Endothelial cell of umbilical vein (primary cell): ENCODE measurements at regions not wholly inside any gene's neighbourhood (a gene's known extent, or its start where the extent isn't known, plus 50 kb on each side); places are given as distances from the start of the nearest gene placed in this dataset.

Source experiments
- BruUV-seq: library from RNA; stranded (reverse); fragments of 400-500 nt; replicated peaks from 2 replicates; lab custom pipeline; 2021; lab: Mats Ljungman, UMichigan
- CTCF ChIA-PET: fragments of 300-600, 350-600 bp; sonication (Branson Sonifier 250); formaldehyde crosslinking; loops from one replicate; lab custom pipeline; 2021; ENCODE audit warnings: antibody characterized with exemption, inconsistent platforms; lab: Charles Lee
- POLR2A ChIA-PET: fragments of 300-600, 350-600 bp; sonication (Branson Sonifier 250); formaldehyde crosslinking; loops from one replicate; lab custom pipeline; 2021; ENCODE audit warnings: antibody characterized with exemption, inconsistent platforms; lab: Charles Lee
- DNase-seq: peaks from one replicate; pipeline ENCODE4 v3.0.0-alpha.2; 2011; ENCODE audit warnings: low read depth, low spot score
- FAIRE-seq: peaks from 2 replicates; lab custom pipeline; 2011; peaks lifted over from hg19 to GRCh38; lab: Jason Lieb, UNC
- H2AFZ ChIP-seq: 2 replicates; pipeline ENCODE4 v1.6.0; 2012; ENCODE audit warnings: low read depth, low read length, control low read depth, inconsistent platforms
- H3K27ac ChIP-seq: 2 replicates; pipeline ENCODE4 v1.5.1; 2011; ENCODE audit warnings: low read depth, mild to moderate bottlenecking, control low read depth, low read length, moderate library complexity; ENCODE audit not compliant: insufficient read depth
- H3K27me3 ChIP-seq, 2 experiments: 2 replicates each; pipeline versions ENCODE4 v1.6.0 to v1.6.1; 2011; ENCODE audit warnings: low read length in 2 of 2, mixed read lengths in 1 of 2; ENCODE audit not compliant: control insufficient read depth in 2 of 2, insufficient read depth in 2 of 2
- H3K36me3 ChIP-seq, 2 experiments: 2 replicates in 1 of 2; 3 replicates in 1 of 2; pipeline ENCODE4 v1.5.1; 2011; ENCODE audit warnings: low read length in 2 of 2, mild to moderate bottlenecking in 1 of 2, moderate library complexity in 1 of 2; ENCODE audit not compliant: control insufficient read depth in 2 of 2, insufficient read depth in 2 of 2; ENCODE audit errors: extremely low read depth in 1 of 2
- H3K4me1 ChIP-seq: 3 replicates; pipeline ENCODE4 v1.5.1; 2011; ENCODE audit warnings: mild to moderate bottlenecking, low read length; ENCODE audit not compliant: control insufficient read depth, insufficient read depth; ENCODE audit errors: extremely low read depth
- H3K4me2 ChIP-seq: 2 replicates; pipeline ENCODE4 v1.6.1; 2011; ENCODE audit warnings: low read length, control low read depth, mixed read lengths; ENCODE audit not compliant: insufficient read depth
- H3K4me3 ChIP-seq, 3 experiments: fragments of 200-600 bp in 1 of 3; sonication (generic), shearing (Covaris generic) in 1 of 3; replicated peaks in 1 of 3; 2 replicates each; pipeline ENCODE4 v1.5.1; 2011 to 2016; ENCODE audit warnings: control low read depth in 3 of 3, low read length in 3 of 3, mild to moderate bottlenecking in 2 of 3, inconsistent platforms in 1 of 3, low read depth in 1 of 3, moderate library complexity in 1 of 3; ENCODE audit not compliant: insufficient read depth in 1 of 3
- H3K79me2 ChIP-seq: 2 replicates; pipeline ENCODE4 v1.6.0; 2012; ENCODE audit warnings: low read length, inconsistent platforms; ENCODE audit not compliant: control insufficient read depth, insufficient read depth
- H3K9ac ChIP-seq: replicated peaks from 2 replicates; pipeline ENCODE3; 2011; ENCODE audit warnings: low read length, control low read depth; ENCODE audit not compliant: insufficient read depth; ENCODE audit errors: extremely low read depth
- H3K9me1 ChIP-seq: replicated peaks from 3 replicates; pipeline ENCODE4 v1.6.0; 2011; ENCODE audit warnings: mild to moderate bottlenecking, low read length; ENCODE audit not compliant: control insufficient read depth, insufficient read depth; ENCODE audit errors: extremely low read depth
- H3K9me3 ChIP-seq: replicated peaks from 2 replicates; pipeline ENCODE4 v1.5.1; 2012; ENCODE audit warnings: low read length, inconsistent platforms; ENCODE audit not compliant: control insufficient read depth, insufficient read depth
- H4K20me1 ChIP-seq: replicated peaks from 2 replicates; pipeline ENCODE3; 2011; ENCODE audit warnings: mild to moderate bottlenecking, low read length; ENCODE audit not compliant: control insufficient read depth, insufficient read depth; ENCODE audit errors: extremely low read depth
- CTCF ChIP-seq, 2 donors: IDR thresholded peaks; 1 replicate in 1 of 2; 2 replicates in 1 of 2; pipeline ENCODE4 v1.5.1; 2011; ENCODE audit warnings: low read length in 2 of 2, mild to moderate bottlenecking in 2 of 2, moderate library complexity in 2 of 2, control low read depth in 1 of 2, inconsistent platforms in 1 of 2, low read depth in 1 of 2; ENCODE audit not compliant: insufficient read depth in 1 of 2; ENCODE audit errors: extremely low read depth in 1 of 2
- FOS ChIP-seq: IDR thresholded peaks from 2 replicates; pipeline ENCODE4 v1.6.1; 2011; ENCODE audit warnings: mild to moderate bottlenecking, low read length, moderate library complexity, borderline replicate concordance; ENCODE audit not compliant: insufficient read depth
- GATA2 ChIP-seq: IDR thresholded peaks from 2 replicates; pipeline ENCODE4 v1.7.0; 2011; ENCODE audit warnings: low read depth, mild to moderate bottlenecking, moderate library complexity, mixed read lengths, low read length; ENCODE audit not compliant: insufficient read length, insufficient read depth
- JUN ChIP-seq: IDR thresholded peaks from 2 replicates; pipeline ENCODE4 v1.6.1; 2011; ENCODE audit warnings: borderline replicate concordance, low read depth; ENCODE audit not compliant: insufficient read length, insufficient read depth
- MAX ChIP-seq: IDR thresholded peaks from 2 replicates; pipeline ENCODE4 v1.6.1; 2011; ENCODE audit not compliant: insufficient read depth, insufficient read length
- MYC ChIP-seq: IDR thresholded peaks from one replicate; pipeline ENCODE4 v1.6.1; 2011; ENCODE audit warnings: mild to moderate bottlenecking, low read depth, low read length
- POLR2A ChIP-seq: IDR thresholded peaks from 2 replicates; pipeline ENCODE4 v1.6.1; 2012; ENCODE audit warnings: low read depth, mild to moderate bottlenecking, control low read depth, low read length
- POLR2AphosphoS5 ChIP-seq: IDR thresholded peaks from 2 replicates; pipeline ENCODE4 v1.6.1; 2012; ENCODE audit warnings: low read depth, mild to moderate bottlenecking, control low read depth, low read length, moderate library complexity; ENCODE audit not compliant: insufficient read depth
- dilution Hi-C: fragments of 300-500 bp; cut with MboI; formaldehyde crosslinking; loops from one replicate; pipeline ENCODE4 v1.15.0; 2019; ENCODE audit warnings: low sequenced_read_pairs; ENCODE audit not compliant: extremely low pct_ligation_motif_present
- intact Hi-C: fragments of 100-400 bp; cut with micrococcal nuclease; formaldehyde crosslinking; loops from one replicate; pipeline ENCODE4 v1.10.0; 2022

- Histone ChIP-seq H3K4me2 (no peak overlapping the region), H2AFZ (no peak overlapping the region), H3K79me2 (no peaks in the 10 kb centered on the region), H3K4me3 (no peak overlapping the region), H3K9me3 (no peaks in the 10 kb centered on the region), H3K9ac (no peak overlapping the region), H4K20me1 (no peaks in the 10 kb centered on the region), H3K9me1 (no peaks in the 10 kb centered on the region), H3K4me1 (no peaks in the 10 kb centered on the region), H3K36me3 (no peaks in the 10 kb centered on the region), H3K27me3 (no peaks in the 10 kb centered on the region), H3K27ac (no peak overlapping the region)
- ChIA-PET CTCF (no interaction called here), POLR2A (no interaction called here)
- dilution Hi-C loops, result no loop called here
- BruUV-seq, result no TSS peak
- intact Hi-C loops, result no loop called here
- TF ChIP-seq MAX (no peak), JUN (peak; percentile 44), FOS (peak; percentile 53)
- DNase-seq (peak; percentile 44), FAIRE-seq (peak; percentile 58)
Observed at GRCh38 chr4:148770848-148771247, 328.6 kb upstream of the NR3C2 start.

- Histone ChIP-seq H3K4me3 (no peak overlapping the region), H3K4me1 (no peaks in the 10 kb centered on the region), H3K27me3 (no peaks in the 10 kb centered on the region), H2AFZ (no peak overlapping the region), H3K9me3 (no peaks in the 10 kb centered on the region), H4K20me1 (no peaks in the 10 kb centered on the region), H3K9me1 (no peaks in the 10 kb centered on the region), H3K79me2 (no peaks in the 10 kb centered on the region), H3K36me3 (no peaks in the 10 kb centered on the region), H3K9ac (no peak overlapping the region), H3K4me2 (no peak overlapping the region), H3K27ac (no peak overlapping the region)
- POLR2A ChIA-PET, result no interaction called here
- no peak for DNase-seq
- dilution Hi-C loops (no loop called here), intact Hi-C loops (no loop called here)
- CTCF ChIA-PET, result no interaction called here
- BruUV-seq, result no TSS peak
- TF ChIP-seq POLR2AphosphoS5, result no peak
- no peak for TF ChIP-seq JUN
- TF ChIP-seq POLR2A, result no peak
- no peak for TF ChIP-seq MAX
- TF ChIP-seq MYC, result no peak
- TF ChIP-seq CTCF (IDR thresholded peaks at IDR 0.05; ENCODE audit: extremely low read depth in 1 of 2, insufficient read depth in 1 of 2, low read depth in 1 of 2, low read length in 2 of 2), result no peak
- no peak for TF ChIP-seq FOS
- TF ChIP-seq GATA2, result no peak
- FAIRE-seq, result no peak
Observed at GRCh38 chr4:148770377-148770776, 328.2 kb upstream of the NR3C2 start.
